GM21360 (cell line): ENCODE measurements at regions not wholly inside any gene's neighbourhood (a gene's known extent, or its start where the extent isn't known, plus 50 kb on each side); places are given as distances from the start of the nearest gene placed in this dataset.
"Not testable (repeated sequence)": the region's sequence is repeated elsewhere in the genome, so short reads cannot be mapped to it uniquely, and the experiment has no call there.

Experiments
- ATAC-seq: cut with Tn5 transposase; IDR thresholded peaks from one replicate; pipeline ENCODE4 v1.9.1; 2021; ENCODE audit warnings: mild to moderate bottlenecking, moderate library complexity; ENCODE audit not compliant: unreplicated experiment

GRCh38 chr17:30589431-30589830, 112.2 kb downstream of the GOSR1 start:
- ATAC-seq, result no peak

GRCh38 chr17:30588798-30589247, 111.6 kb downstream of the GOSR1 start:
- ATAC-seq, result no peak

GRCh38 chr17:30586818-30587595, 109.8 kb downstream of the GOSR1 start:
- no peak for ATAC-seq

- no peak for ATAC-seq
These were observed 107.6 kb downstream of the GOSR1 start for GRCh38 chr17:30584810-30585209.

- no peak for ATAC-seq
These were observed 103.7 kb downstream of the GOSR1 start for GRCh38 chr17:30580916-30581315.

- ATAC-seq, result no peak
These were observed 102.6 kb downstream of the GOSR1 start for GRCh38 chr17:30579610-30580315.

- not testable (repeated sequence) for ATAC-seq
These were observed 101.0 kb downstream of the GOSR1 start for GRCh38 chr17:30578015-30578717.
